ENCODE measurements at regions not wholly inside any gene's neighbourhood (a gene's known extent, or its start where the extent isn't known, plus 50 kb on each side); places are given as distances from the start of the nearest gene placed in this dataset.

DNA sequence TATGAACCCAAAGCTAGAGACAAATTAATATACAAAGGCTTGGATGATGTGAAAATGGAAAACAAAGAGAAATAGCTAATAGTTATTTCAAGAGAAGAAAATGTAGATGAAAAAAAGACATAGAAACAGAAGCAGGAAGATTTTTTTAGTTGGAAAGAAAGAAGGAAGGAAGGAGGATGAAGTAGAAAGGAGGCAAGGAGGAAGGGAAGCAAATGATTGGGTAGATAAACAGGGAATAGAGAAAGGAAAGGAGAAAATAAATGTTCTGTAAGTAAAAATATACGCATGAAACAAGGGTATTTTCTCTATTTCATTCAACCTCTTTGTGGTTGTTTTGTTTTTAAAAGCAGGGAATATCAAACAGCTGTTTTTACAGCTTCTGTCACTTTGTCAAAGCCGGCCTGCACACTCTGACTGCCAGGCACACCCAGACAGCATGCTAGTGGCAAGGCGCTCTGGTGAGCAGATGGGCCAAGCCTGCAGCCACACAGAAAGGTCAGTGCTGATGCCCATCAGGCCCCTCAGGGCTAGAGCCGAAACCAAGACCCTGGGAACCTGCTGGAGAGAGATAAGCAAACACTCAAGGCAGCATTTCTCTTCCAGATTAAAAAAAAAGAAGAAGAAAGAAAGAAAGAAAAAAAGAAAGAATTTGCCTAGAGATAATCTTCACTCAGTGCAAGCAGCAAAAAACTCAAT lies 72.9 kb upstream of the CTTNBP2NL start:
- no peak overlapping the region for H3K27ac ChIP-seq
- 54% methylated on average over 4 of the region's 4 CpGs for WGBS, 3 donors

DNA sequence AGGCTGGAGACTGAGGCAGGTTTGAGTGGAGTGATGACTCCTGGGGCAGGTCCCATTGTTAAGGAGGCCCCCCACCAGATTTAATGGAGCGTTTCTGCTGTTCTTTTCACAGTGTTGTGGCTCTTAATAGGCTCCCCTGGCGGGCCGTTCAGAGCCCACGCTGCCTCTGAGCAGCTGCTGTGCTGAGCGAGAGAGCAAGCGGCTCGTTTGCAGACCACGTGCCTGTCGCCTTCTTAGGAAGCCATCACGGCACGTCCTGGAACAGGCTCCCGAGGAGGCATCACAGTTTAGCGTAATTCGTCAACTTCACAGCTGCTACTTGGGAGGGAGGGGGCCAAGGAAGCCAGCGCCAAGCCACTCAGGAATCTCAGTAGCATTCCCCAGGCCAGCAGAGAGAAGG lies 70.5 kb upstream of the CTTNBP2NL start:
- 4 to 10% (median 10%) methylated on average over 15 of the region's 15 CpGs for WGBS, 3 donors
- ATAC-seq (peak; percentile 56 to 63 (median 60)), DNase-seq (peak in 1 of 2 donors; percentile 58)
- Histone ChIP-seq H3K4me1 (no peaks in the 10 kb centered on the region), H3K4me3 (no peak overlapping the region), H3K9me3 (no peaks in the 10 kb centered on the region), H3K36me3 (ENCODE audit: insufficient read depth in 1 of 2, low read depth in 1 of 2) (no peaks in the 10 kb centered on the region), H3K27me3 (ENCODE audit: insufficient read depth in 3 of 3, low read length in 2 of 3) (peaks cover 0 to 6% (median 0%) of the 10 kb centered on the region in 3 donors), H3K27ac (no peak overlapping the region)
- intact Hi-C loops (cut with DNase I), result no loop called here
- TF ChIP-seq, protein P1, sequence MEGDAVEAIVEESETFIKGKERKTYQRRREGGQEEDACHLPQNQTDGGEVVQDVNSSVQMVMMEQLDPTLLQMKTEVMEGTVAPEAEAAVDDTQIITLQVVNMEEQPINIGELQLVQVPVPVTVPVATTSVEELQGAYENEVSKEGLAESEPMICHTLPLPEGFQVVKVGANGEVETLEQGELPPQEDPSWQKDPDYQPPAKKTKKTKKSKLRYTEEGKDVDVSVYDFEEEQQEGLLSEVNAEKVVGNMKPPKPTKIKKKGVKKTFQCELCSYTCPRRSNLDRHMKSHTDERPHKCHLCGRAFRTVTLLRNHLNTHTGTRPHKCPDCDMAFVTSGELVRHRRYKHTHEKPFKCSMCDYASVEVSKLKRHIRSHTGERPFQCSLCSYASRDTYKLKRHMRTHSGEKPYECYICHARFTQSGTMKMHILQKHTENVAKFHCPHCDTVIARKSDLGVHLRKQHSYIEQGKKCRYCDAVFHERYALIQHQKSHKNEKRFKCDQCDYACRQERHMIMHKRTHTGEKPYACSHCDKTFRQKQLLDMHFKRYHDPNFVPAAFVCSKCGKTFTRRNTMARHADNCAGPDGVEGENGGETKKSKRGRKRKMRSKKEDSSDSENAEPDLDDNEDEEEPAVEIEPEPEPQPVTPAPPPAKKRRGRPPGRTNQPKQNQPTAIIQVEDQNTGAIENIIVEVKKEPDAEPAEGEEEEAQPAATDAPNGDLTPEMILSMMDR (IDR thresholded peaks at IDR 0.05), result no peak

More for the DNA sequence above, 72.9 kb upstream of the CTTNBP2NL start:
- ATAC-seq (no peak), DNase-seq (no peak)
- Histone ChIP-seq H3K4me3 (no peak overlapping the region), H3K4me1 (no peaks in the 10 kb centered on the region), H3K36me3 (ENCODE audit: insufficient read depth in 1 of 2, low read depth in 1 of 2) (no peaks in the 10 kb centered on the region), H3K27me3 (ENCODE audit: insufficient read depth in 3 of 3, low read length in 2 of 3) (no peaks in the 10 kb centered on the region), H3K9me3 (no peaks in the 10 kb centered on the region)
- TF ChIP-seq, protein P1 (IDR thresholded peaks at IDR 0.05), result no peak
- intact Hi-C loops (cut with DNase I), result no loop called here

DNA sequence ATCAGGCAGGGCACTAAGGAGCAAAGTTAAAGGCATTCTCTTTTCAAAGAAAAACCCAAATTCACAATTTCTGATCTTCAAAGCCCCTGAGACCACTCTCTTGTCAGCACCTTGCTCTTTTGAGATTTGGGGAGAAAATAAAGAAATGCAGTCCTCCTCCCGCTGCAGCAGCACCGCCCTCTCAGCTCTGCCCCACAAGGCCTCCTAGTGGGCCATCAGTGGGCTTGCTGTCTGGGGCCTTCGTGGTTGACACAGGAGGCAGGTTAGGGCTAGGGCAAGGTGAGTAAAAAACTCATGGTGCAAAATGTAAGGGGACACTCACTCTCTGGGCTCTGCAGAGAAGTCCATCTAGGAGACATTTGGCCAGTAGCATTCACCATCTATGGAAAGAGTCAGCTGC lies 67.4 kb upstream of the CTTNBP2NL start:
- ATAC-seq (no peak), DNase-seq (no peak)
- no peak overlapping the region for H3K27ac ChIP-seq
- intact Hi-C loops (cut with DNase I), result no loop called here
- H3K9me3 ChIP-seq, result no peaks in the 10 kb centered on the region
- H3K27me3 ChIP-seq (ENCODE audit: insufficient read depth in 3 of 3, low read length in 2 of 3), result peaks cover 0 to 9% (median 0%) of the 10 kb centered on the region in 3 donors
- TF ChIP-seq, protein P1 (IDR thresholded peaks at IDR 0.05), result no peak
- WGBS, 3 donors, result 91 to 93% (median 92%) methylated on average over 3 of the region's 3 CpGs
- H3K4me3 ChIP-seq, result no peak overlapping the region
- H3K36me3 ChIP-seq (ENCODE audit: insufficient read depth in 1 of 2, low read depth in 1 of 2), result no peaks in the 10 kb centered on the region
- H3K4me1 ChIP-seq, result no peaks in the 10 kb centered on the region

DNA sequence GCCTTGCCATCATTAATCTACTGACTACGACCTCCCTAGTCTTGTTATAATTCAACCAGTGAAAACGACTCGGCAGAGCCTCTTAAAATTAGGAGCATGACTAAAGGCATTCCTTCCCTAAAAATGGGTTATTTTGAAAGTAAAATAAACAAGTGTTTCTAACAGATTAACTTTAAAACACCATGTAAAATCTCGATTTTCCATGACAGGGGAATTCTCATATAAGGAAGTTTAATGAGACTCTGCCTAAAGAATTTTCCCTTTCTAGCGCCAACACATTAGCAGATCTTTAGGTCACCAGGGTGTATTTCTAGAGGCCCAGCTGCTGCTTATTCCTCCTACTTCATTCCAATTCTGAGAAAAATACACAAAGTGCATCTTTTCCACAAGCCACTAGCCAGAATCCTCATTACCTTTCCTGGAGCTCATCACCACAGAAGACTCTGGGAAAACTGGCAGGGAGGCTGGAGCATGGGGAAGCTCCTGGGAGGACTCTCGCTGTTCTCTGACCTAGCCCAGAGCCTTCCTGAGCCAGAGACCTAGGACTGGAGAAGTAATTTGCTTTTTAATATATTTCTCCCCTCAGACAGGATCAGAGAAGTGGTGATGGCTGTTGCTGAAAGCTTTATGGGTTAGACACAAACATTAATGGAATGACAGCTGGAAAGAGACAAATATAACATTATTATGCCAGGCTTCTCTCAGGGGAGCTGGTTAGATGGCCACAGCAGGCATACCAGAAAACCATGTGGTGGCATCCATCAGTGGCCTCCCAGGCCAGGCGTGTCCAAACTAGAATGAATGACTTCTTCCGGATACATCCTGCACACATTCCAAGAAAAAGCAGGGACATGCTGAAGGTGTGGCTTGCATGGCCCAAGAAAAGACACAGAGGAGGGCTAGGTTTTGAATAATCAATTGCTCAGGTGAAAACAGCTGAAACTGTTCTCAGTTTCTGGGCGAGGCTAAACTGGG lies 63.6 kb upstream of the CTTNBP2NL start:
- intact Hi-C loops (cut with DNase I), result loop anchor here in 1 of 2 donors (10.0 kb wide), 2 partner anchors 338 to 538 kb away; no protein-coding TSS in a partner anchor
- H3K4me3 ChIP-seq, result no peak overlapping the region
- H3K27ac ChIP-seq, result no peak overlapping the region
- DNase-seq (no peak), ATAC-seq (no peak)
- no peaks in the 10 kb centered on the region for H3K4me1 ChIP-seq
- 35 to 39% (median 37%) methylated on average over 9 of the region's 9 CpGs for WGBS, 3 donors
- no peaks in the 10 kb centered on the region for H3K36me3 ChIP-seq (ENCODE audit: insufficient read depth in 1 of 2, low read depth in 1 of 2)
- H3K27me3 ChIP-seq (ENCODE audit: insufficient read depth in 3 of 3, low read length in 2 of 3), result peaks cover 0 to 9% (median 0%) of the 10 kb centered on the region in 3 donors
- no peaks in the 10 kb centered on the region for H3K9me3 ChIP-seq
- TF ChIP-seq, protein P1 (IDR thresholded peaks at IDR 0.05), result no peak
